Lower leg skin (tissue), 3 donors: ENCODE measurements at regions not wholly inside any gene's neighbourhood (a gene's known extent, or its start where the extent isn't known, plus 50 kb on each side); places are given as distances from the start of the nearest gene placed in this dataset.

ENCODE experiments used
- POLR2A ChIP-seq, 2 donors: fragments of 450-650 bp; IDR thresholded peaks; one replicate each; pipeline ENCODE4 v1.6.1; 2016 to 2017; ENCODE audit warnings: antibody characterized with exemption in 2 of 2, mild to moderate bottlenecking in 1 of 2, moderate library complexity in 1 of 2
- TF ChIP-seq, protein P1 (sequence below), 3 donors: fragments of 450-650 bp; IDR thresholded peaks; one replicate each; pipeline ENCODE4 v1.5.1; 2016; ENCODE audit warnings: antibody characterized with exemption in 3 of 3, mild to moderate bottlenecking in 3 of 3, moderate library complexity in 2 of 3

DNA sequence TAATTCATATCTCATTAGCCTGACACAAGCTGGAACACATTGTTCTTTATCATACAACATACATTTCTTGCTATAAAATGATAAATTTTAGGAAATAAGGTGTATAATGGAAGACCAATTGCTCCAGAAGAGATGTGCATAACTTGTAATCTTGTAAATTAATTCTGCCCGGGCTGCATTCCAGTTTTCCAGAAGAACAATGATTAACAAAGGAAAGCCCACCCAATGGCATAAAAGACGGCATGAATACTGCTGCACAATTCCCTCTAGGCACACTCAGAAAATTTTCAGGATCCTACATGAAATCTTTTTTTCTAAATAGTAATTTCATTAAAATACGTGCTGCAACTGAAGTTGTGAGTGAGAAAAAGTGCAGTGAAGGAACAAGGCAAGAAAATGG is 137.4 kb upstream of the KRR1 start:
- TF ChIP-seq, protein P1, sequence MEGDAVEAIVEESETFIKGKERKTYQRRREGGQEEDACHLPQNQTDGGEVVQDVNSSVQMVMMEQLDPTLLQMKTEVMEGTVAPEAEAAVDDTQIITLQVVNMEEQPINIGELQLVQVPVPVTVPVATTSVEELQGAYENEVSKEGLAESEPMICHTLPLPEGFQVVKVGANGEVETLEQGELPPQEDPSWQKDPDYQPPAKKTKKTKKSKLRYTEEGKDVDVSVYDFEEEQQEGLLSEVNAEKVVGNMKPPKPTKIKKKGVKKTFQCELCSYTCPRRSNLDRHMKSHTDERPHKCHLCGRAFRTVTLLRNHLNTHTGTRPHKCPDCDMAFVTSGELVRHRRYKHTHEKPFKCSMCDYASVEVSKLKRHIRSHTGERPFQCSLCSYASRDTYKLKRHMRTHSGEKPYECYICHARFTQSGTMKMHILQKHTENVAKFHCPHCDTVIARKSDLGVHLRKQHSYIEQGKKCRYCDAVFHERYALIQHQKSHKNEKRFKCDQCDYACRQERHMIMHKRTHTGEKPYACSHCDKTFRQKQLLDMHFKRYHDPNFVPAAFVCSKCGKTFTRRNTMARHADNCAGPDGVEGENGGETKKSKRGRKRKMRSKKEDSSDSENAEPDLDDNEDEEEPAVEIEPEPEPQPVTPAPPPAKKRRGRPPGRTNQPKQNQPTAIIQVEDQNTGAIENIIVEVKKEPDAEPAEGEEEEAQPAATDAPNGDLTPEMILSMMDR (IDR thresholded peaks at IDR 0.05), result no peak
- no peak for TF ChIP-seq POLR2A (IDR thresholded peaks at IDR 0.05)
